RWPE1 (cell line): ENCODE measurements at regions not wholly inside any gene's neighbourhood (a gene's known extent, or its start where the extent isn't known, plus 50 kb on each side); places are given as distances from the start of the nearest gene placed in this dataset.

Source experiments
- CTCF ChIA-PET: fragments of 350-600 bp; sonication (Branson Sonifier 250); formaldehyde crosslinking; extraction: SDS; loops from one replicate; lab custom pipeline; 2021; lab: Yijun Ruan, JAX
- POLR2A ChIA-PET: fragments of 400-600 bp; formaldehyde crosslinking; extraction: SDS; loops from one replicate; lab custom pipeline; 2020; ENCODE audit warnings: antibody characterized with exemption; ENCODE audit not compliant: low non-redundant PET; lab: Yijun Ruan, JAX
- DNase-seq: peaks from one replicate; pipeline ENCODE4 v3.0.0; 2012; ENCODE audit warnings: low spot score
- H3K27ac ChIP-seq: fragments of 450-650 bp; 2 replicates; pipeline ENCODE4 v1.5.1; 2017
- CTCF ChIP-seq: fragments of 450-650 bp; conservative IDR thresholded peaks from 2 replicates; pipeline ENCODE4 v1.5.1; 2017; ENCODE audit warnings: low read depth, mild to moderate bottlenecking

DNA sequence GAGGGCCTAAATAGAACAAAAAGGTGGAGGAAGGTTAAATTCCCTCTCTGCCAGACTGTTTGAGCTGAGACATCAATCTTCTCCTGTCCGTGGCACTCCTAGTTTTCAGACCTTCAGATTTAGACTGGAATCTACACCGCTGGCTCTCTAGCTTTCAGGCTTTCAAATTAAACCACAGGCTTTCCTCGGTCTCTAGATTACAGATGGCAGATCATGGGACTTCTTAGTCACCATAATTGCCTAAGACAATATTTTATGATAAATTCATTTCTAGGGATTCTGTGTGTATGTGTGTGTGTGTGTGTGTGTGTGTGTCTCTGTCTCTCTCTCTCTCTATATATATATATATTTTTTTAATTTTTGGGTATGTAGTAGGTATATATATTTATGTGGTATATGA, 428.7 kb downstream of the PLA2G4A start:
- ChIA-PET POLR2A (no interaction called here), CTCF (no interaction called here)
- no peak overlapping the region for H3K27ac ChIP-seq
- no peak for DNase-seq
- no peak for TF ChIP-seq CTCF

DNA sequence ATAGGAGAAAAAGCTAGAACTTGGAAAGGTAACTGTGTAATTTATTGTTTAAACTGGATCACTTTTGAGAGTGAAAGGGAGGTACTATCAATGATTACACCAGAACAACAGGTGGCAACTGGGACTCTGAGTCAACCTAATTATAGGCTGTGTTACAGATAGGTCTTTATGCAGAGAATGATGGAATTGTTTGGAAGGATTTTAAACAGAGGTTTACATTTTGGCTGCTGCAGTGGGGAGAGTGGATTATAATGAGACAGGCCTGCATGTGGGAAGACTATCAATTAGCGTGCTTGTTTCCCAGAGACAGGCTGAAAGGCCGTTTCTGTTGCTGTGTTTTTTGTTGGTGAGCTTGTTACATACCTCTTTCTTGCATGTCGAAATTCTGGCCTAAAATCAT, 432.9 kb downstream of the PLA2G4A start:
- DNase-seq: no peak
- CTCF ChIA-PET: no interaction called here
- POLR2A ChIA-PET: no interaction called here
- no peak overlapping the region for H3K27ac ChIP-seq
- no peak for TF ChIP-seq CTCF

DNA sequence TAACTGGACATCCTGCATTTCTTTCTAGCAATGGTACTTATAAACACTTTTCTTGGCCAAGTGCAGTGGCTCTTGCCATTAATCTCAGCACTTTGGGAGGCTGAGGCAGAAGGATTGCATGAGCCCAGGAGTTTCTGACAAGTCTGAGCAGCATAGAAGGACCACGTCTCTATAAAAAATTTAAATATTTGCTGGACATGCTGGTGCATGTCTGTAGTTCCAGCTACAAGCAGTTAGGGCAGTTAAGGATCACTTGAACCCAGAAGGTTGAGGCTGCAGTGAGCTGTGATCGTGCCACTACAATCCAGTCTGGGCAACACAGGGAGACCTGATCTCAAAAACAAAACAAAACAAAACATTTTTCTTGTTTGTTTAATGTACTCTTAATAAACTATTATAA, 434.0 kb downstream of the PLA2G4A start:
- POLR2A ChIA-PET: no interaction called here
- no peak for DNase-seq
- no peak overlapping the region for H3K27ac ChIP-seq
- TF ChIP-seq CTCF: no peak
- CTCF ChIA-PET: no interaction called here

GRCh38 chr1:187264995-187265602, 436.4 kb downstream of the PLA2G4A start:
- CTCF ChIA-PET: interaction anchor here (0.5 to 0.6 kb wide), 4 partner anchors 20 to 282 kb away, joined by 3 to 7 read pairs (median 4); no protein-coding TSS in a partner anchor

GRCh38 chr1:187266051-187266450, 437.3 kb downstream of the PLA2G4A start:
- no peak for DNase-seq
- ChIA-PET POLR2A (no interaction called here), CTCF (interaction anchor here (0.5 kb wide), 1 partner anchor 180 kb away, joined by 4 read pairs; no protein-coding TSS in a partner anchor)
- no peak for TF ChIP-seq CTCF
- no peak overlapping the region for H3K27ac ChIP-seq

More at GRCh38 chr1:187264995-187265602, 436.4 kb downstream of the PLA2G4A start:
- no peak overlapping the region for H3K27ac ChIP-seq
- TF ChIP-seq CTCF: peak; percentile 71
- DNase-seq: peak; percentile 58
- POLR2A ChIA-PET: no interaction called here

- DNase-seq: no peak
- CTCF ChIA-PET: no interaction called here
- H3K27ac ChIP-seq: no peak overlapping the region
- TF ChIP-seq CTCF: no peak
- POLR2A ChIA-PET: no interaction called here
Observed at GRCh38 chr1:187267827-187268226, 439.1 kb downstream of the PLA2G4A start.
